ENCODE measurements at regions not wholly inside any gene's neighbourhood (a gene's known extent, or its start where the extent isn't known, plus 50 kb on each side); places are given as distances from the start of the nearest gene placed in this dataset.

DNA sequence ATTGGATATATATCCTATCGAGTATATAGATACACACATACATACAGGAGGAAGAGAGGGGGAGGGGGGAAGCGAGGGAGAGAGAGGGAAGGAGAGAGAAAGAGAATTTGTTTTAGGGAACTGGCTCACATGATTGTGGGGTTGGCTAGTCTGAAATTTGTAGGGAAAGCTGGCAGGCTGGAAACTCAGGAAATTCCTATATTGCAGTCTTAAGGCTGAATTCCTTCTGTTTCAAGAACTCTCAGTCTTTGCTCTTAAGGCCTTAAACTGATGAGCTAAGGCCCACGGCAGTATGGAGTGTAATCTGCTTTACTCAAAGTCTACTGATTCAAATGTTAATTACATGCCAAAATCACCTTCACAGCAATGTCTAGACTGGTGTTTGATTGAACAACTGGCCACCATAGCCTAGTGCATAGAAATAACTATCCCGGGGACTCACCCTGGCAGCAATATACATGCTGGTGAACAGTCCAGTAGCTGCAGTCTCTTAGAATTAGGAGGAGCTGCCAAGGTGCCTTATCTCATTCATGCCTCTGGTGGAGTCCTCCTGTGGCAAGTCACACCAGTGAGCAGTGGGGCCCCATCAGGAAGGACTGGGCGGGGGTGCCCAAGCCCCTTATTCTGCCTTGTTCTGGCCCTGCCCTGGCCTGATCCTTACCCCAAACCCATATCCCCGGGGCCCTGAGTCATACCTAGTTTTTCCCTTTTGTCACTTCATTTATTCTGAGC is 59.7 kb upstream of the AMPD3 start:
- TF ChIP-seq MYC (IDR thresholded peaks at IDR 0.05; ENCODE audit: low read depth, low read length) (no peak), POLR2A (IDR thresholded peaks at IDR 0.05; ENCODE audit: low read depth, low read length) (no peak), POLR2AphosphoS5 (IDR thresholded peaks at IDR 0.05; ENCODE audit: insufficient read depth, low read depth, low read length) (no peak)
- TF ChIP-seq, protein P1, sequence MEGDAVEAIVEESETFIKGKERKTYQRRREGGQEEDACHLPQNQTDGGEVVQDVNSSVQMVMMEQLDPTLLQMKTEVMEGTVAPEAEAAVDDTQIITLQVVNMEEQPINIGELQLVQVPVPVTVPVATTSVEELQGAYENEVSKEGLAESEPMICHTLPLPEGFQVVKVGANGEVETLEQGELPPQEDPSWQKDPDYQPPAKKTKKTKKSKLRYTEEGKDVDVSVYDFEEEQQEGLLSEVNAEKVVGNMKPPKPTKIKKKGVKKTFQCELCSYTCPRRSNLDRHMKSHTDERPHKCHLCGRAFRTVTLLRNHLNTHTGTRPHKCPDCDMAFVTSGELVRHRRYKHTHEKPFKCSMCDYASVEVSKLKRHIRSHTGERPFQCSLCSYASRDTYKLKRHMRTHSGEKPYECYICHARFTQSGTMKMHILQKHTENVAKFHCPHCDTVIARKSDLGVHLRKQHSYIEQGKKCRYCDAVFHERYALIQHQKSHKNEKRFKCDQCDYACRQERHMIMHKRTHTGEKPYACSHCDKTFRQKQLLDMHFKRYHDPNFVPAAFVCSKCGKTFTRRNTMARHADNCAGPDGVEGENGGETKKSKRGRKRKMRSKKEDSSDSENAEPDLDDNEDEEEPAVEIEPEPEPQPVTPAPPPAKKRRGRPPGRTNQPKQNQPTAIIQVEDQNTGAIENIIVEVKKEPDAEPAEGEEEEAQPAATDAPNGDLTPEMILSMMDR (IDR thresholded peaks at IDR 0.05; ENCODE audit: extremely low read depth in 1 of 2, insufficient read depth in 1 of 2, low read depth in 1 of 2, low read length in 2 of 2) = no peak

Measured in endothelial cell of umbilical vein (primary cell).